TTC549 (cell line): ENCODE measurements at regions not wholly inside any gene's neighbourhood (a gene's known extent, or its start where the extent isn't known, plus 50 kb on each side); places are given as distances from the start of the nearest gene placed in this dataset.

Experiments used
- FAIRE-seq: peaks from 2 replicates; lab custom pipeline; 2012; peaks lifted over from hg19 to GRCh38; lab: Jason Lieb, UNC

DNA sequence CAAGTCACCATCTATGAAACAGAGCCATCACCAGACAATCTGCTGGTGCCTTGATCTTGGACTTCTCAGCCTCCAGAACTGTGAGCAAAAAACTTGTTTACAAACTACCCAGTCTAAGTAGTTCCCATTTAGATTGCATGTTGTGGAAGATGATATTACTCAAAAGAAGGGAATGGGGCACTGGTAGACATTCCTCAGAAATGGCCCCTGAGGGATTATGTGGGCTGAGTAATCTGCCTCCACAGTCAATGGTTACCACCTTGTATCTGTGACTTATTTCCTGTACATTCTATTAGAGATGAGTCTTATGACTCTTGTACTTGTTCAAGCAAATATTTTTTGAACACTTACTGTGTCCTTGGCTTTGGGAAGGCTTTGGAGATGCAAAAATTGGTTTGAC, 160.4 kb downstream of the NUP35 start:
- no peak for FAIRE-seq

DNA sequence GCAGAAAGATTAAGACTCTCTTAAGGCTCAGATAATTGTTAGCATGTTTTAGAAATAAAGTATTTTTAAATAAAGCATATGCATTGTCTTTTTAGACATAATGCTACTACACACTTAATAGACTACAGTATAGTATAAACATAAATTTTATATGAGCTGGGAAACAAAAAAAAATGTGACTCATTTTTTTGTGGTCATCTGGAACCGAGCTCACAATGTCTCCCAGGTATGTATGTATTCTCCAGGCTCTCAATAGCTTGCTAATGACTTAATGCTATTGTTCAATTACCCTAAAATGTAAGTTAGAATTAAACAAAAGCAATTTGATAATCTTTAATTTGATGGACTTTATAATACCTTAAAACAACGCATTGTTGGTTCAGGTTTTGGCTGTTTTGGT, 167.2 kb downstream of the NUP35 start:
- FAIRE-seq = no peak

DNA sequence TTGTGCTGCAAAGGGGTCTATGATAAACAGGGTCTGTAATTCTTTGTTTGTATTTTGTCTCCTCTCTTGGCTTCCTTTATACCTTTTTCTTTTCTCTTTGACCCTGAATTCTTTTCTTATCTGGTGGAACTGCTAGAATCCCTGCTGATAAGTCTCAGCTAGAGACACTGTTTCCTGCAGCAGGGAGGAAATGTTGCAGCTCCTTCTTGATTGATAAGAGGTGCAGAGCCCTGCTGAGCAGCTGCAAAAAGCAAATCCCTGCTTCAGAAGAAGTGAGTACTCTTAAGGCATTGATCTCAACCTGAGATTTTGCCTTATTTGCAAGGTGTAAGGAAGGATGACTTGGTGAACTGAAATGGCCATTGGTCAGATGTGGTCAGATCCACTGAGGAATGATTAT, 167.8 kb downstream of the NUP35 start:
- no peak for FAIRE-seq

DNA sequence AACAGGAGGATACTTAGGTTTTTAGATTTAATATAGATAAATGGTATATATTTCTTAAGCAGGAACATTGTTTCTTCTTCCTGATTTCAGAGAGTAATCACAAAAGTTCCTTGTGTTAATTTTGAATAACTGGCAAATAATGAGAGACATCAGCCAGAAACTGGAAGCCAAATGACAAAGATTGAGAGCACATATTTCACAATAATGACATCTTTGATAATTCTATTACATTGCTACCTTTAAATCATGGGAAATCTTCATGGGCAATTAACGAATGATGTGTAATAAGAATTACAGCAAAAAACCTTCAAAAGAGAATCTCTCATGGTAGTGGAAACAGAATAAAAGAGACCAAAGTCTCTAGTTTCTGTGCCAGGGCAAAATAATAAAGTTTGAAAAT, 215.1 kb downstream of the NUP35 start:
- no peak for FAIRE-seq

DNA sequence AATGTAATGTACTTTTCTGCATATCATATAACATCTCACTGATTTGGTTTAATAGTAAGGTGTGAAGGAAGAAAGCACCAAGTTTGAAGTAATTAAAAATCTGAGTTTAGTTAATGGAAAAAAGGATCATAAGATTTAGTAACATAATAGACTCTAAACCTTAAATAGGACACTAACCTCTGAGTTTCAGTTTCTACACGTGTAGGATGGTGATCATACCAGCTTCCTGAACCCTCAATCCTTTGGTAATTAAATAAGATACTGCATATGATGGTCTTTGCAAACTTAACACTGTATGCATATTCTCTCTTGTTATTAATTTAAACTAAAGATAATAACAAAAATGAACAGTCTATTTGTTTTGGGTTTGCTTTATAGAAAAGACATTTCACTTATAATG, 216.8 kb downstream of the NUP35 start:
- FAIRE-seq = no peak

DNA sequence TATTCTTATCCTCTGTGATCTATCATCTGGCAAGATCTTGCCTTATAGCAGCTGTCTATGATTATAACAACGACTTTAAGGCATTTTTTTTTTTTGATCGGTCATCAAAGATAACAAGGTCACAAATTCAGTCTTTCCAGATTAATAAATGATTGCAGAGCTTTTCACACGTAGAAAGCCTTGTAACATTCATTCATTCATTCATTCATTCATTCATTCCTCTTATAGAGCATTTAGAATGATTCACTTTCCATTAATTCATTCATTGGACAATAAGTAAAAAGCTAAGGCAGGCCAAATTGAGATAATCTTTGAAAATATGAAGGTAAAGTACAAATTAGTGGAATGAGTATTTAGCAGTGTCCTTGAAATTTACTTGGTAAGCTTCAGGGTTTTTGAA, 223.7 kb downstream of the NUP35 start:
- no peak for FAIRE-seq

DNA sequence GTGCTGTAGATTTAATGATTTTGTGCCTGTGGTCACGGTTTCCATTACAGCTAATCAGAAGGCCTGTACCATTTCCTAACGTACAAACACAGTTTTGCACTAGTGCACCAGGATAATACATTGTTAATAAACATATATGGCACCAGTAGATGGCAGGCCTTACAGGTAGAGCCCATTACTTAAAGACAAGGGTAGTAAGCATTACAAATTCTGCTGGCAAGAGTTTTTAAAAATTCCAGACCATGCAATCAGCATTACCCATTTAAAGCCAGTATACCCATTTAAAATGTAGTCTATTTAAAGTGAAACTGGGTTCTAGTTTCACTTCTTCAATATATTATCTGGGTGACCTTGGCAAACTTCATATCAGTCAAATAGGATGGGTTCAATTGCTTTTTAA, 224.2 kb downstream of the NUP35 start:
- FAIRE-seq = no peak

DNA sequence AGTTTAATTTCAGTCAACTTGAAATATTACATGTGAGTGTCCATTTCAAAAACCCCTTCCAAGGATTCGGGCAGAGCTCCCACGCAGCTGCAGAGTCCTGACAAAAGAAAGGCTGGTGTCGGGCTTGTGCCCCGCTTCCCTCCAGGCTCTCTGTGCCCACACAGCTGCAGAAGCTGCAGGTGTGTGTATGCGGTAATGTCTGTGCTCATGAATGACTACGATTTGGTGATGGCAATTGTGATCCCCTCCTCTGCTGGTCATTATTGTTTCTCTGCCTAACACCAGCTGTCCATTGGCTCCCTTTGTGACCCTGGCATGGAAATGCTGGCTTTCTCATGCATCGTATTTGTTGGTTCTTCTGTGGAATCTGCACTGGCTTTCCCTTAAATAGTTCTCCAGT, 224.8 kb downstream of the NUP35 start:
- FAIRE-seq = no peak

DNA sequence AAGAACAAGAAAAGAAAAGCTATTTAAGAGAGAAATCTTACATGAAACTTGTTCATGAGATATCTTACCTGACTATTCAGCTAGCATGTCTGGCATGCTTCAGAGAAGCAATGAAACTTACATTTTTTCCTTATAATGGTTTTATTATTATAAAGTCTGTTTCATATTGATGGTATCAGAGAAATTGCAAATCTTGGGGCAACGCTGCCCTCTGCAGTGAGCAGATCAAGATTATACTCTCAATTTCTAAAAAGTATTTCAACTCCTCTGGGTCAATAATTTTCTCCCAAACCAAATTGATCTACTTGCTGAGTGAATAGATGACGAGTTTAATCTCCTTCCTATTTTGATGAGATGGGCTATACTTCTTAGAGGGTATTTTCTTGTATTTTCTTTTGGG, 235.6 kb downstream of the NUP35 start:
- FAIRE-seq = no peak

DNA sequence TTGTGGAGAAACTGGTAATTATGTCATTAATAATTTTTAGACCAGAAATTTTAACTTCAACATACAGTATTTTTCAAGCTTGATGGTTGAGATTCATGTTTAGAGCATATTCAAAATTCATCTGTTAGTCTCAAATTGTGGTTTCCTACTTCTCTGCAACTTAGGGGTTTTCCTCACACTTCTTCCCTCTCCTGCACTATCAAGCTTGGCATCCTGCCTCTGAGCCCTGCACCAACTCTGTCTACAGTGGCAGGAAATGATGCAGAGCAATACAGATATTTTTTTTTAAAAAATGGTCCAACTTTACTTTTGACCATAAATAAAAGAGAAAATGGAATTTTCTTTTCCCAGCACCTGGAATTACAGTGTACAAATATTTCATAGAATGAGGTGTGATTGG, 247.3 kb downstream of the NUP35 start:
- FAIRE-seq = no peak

DNA sequence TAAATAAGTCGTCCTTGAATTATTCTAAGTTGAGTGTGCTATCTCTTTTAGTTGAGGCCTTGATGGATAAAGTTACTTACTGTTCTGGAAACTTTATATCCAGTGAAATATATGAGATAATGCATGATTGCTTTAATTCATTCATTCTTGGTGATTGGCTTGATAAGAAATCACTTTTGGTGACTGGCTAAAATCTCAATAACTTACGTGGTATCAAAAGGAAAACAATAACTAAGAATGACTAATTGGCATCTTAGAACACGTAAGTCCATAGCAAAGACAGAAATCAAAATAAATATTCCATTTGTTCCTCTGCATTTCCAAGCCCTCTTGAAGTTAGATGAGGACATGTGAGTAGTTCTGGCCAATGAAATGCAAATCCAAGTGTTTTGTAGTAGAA, 251.6 kb downstream of the NUP35 start:
- no peak for FAIRE-seq

DNA sequence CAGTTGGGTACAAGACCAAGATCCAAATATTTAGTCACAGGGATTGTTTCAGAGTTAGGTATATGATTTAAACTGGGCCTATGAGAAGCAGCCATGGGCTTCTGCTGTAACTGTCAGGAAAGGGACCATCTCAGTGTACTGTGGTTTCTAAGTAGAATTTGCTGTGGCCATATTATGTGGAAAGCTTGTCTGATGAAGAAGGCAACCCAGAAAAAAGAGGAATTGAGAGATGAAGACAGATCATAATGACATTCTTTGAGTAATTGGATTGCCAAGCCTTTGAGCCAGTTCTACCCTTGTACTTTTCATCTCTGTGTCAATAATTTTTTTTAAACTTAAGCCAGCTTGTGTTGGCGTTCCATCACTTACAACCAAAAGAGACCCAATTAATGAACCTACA, 259.6 kb downstream of the NUP35 start:
- no peak for FAIRE-seq

DNA sequence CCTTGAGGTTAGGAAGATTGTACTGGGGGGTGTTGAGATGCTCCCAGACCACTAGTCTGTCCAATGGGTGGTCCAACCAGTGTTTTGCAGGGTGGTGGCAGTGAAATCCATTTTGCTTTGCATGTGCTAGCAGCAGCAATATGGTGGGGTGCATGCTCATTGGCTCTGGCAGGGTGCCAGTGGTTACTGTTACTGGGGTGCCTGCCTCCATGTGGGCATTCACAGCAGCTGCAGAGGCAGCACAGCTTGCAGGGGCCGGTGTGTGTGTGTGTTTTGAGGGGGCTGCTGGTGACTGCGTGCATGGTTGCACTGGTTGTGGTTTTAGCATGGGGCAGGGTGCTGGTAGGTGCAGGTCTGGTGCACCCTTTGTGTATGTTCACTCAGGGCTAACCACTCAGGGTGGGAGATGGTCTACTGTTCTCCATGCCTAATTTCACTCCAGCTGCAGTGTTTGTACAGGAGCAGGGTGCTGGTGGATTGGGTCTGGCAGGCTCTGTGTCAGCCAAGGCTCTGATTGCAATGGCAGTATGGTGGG, 265.4 kb downstream of the NUP35 start:
- FAIRE-seq = no peak

DNA sequence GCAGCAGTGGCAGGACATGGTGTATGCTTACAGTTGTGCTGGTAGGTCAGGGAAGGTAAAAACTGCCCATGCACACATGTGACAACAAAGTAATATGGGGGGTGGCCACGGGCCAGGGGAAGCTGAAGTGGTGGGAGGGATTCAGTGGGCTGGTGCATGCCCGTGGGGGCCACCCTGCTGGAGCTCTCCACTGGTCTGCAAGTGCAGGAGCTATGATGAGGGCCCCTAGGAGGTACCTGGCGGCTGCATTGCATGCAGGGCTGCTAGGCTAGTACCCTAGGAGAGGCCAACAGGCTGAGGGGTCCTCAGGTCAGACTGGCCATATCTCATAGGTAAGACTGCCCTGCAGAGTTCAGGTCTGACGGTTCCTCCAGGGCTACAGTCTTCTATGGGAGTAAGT, 265.9 kb downstream of the NUP35 start:
- no peak for FAIRE-seq

DNA sequence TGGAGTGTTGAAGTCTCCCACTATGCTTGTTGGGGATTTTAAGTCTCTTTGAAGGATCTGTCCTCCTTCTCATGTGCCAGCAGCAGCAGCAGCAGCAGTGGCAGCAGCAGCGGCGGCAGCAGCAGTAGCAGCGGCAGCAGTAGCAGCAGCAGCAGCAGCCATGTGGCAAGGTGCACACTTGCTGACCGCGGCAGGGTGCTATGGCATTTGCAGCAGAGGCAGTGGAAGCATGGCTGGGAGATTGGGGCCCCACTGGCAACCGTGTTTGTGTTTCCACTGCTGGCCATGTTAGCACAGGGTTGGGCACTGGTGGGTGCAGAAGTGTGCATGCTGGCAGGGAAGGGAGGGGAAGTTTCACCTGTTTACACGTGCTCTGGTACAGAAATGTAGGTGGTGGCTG, 280.1 kb downstream of the NUP35 start:
- FAIRE-seq = no peak

DNA sequence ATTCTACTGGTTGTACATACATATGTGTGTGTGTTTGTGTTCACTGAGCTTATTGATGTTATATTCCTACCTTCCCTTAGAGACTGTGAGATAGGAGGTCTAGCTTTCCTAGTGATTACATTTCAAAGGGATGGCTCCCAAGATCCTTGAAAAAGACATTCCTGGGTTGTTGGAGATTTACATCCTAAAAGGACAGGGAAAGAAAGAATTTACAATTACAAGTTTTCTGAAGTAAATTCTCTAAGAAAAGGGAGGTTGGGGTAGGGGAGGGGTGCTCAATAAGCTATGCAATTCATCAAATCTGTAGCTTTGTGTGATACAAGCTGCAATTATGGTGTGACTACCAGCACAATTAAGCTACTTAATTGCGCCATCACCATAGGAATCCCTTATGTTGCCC, 284.3 kb downstream of the NUP35 start:
- FAIRE-seq = no peak

DNA sequence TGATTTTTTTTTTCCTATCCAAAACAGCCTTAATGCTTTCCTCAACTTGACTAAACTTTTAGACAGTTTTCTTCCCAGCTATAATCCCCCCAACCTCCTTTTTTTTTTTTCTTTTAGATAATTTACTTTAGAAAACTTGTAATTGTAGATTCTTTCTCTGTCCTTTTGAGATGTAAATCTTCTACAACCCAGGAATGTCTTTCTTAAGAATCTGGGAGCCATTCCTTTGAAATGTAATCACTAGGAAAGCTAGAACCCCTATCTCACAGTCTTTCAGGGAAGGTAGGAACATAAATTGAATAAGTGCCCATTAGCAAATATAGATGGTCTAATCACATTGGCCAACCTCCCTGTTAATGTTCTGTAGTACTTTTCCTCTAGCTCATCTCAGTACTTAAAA, 285.4 kb downstream of the NUP35 start:
- no peak for FAIRE-seq

DNA sequence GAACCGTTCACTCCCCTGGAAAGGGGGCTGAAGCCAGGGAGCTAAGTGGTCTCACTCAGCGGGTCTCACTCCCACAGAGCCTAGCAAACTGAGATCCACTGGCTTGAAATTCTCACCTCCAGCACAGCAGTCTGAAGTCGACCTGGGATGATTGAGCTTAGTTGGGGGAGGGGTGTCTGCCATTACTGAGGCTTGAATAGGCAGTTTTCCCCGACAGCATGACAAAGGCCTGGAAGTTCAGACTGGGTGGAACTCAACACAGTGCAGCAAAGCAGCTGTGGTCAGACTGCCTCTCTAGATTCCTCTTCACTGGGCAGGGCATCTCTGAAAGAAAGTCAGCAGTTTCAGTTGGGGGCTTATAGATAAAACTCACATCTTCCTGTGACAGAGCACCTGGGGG, 292.5 kb downstream of the NUP35 start:
- no peak for FAIRE-seq

DNA sequence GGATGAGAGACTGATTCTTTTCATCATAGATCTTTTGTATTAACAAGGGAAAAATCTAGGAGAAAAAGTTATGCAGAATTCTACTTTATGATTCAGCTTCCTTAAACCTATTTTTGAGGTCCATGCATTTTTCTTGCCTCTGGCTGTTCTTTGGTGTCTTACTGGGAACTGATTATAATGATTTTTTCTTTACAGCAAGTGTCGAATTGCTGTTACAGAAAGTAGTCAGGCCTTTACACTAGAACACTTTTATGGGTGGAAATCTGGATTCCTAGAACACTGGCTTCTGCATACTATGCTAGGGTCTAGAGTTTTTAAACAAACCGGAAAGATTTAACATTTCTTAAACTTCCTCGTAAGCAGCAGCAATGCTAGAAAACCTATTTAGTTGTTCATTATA, 302.6 kb downstream of the NUP35 start:
- no peak for FAIRE-seq

DNA sequence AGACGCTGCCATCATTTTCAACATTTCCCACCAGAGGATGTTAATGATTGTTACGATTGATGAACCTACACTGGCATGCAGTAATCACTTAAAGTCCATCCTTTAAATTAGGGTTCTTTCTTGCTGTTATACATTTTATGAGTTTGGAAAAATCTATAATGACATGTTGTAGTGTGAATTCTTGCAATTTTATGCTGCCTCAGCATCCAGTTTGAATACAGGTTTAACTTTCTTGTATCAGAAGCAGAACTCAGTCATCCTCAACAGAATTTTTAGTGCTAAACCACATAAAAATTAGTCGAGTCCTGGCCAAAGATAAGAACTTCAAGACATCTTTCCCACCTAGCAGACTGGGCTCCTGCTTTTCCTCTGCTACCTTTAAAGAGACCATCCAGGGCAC, 303.3 kb downstream of the NUP35 start:
- no peak for FAIRE-seq

DNA sequence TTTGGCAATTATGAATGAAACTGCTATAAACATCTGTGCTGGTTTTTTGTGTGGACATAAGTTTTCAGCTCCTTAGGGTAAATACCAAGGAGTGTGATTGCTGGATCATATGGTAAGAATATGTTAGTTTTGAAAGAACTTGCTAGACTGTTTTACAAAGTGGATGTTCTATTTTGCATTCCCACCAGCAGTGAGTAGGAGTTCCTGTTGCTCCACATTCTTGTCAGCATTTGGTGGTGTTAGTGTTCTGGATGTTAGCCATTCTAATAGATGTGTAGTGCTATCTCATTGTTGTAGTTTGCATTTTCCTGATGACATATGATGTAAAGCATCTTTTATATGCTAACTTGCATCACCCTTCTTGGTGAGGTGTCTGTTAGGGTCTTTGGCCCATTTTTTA, 304.6 kb downstream of the NUP35 start:
- FAIRE-seq = no peak

DNA sequence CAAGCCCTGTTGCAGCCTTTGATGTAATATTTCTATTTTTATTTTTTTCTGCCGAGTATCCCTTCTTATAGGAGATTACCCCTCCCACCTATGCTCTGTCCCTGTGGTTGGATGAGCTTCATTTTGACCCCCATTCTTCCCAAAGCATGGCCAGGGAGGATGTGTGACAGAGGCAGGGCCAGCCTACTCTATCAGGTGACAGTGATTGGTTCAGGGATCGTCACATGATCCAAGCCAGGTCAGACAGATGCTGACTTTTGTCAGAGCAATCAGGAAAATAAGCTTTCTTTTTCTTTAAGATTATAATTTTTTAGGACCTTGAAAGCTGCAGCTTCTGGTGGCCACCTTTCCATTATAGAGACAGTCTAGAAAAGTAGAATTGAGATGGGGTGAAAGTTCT, 314.3 kb downstream of the NUP35 start:
- no peak for FAIRE-seq

DNA sequence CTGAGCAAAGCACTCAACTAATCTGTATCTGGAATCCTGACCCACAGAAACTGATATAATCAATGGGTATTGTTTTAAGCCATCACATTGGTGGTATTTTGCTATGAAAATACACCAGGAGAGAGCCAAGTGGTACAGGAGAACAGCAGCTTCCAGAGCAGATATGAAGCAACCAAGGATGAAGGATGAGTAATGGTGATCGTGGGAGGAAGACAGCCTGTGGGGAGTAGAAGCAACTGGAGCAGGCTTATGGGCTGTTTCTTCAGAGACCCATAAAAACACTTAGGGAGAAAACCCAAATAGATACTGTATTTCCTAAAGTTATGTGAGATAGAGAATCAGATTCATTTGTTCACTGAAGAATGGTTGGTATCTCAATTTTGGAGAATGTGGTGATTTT, 330.8 kb downstream of the NUP35 start:
- FAIRE-seq = no peak

DNA sequence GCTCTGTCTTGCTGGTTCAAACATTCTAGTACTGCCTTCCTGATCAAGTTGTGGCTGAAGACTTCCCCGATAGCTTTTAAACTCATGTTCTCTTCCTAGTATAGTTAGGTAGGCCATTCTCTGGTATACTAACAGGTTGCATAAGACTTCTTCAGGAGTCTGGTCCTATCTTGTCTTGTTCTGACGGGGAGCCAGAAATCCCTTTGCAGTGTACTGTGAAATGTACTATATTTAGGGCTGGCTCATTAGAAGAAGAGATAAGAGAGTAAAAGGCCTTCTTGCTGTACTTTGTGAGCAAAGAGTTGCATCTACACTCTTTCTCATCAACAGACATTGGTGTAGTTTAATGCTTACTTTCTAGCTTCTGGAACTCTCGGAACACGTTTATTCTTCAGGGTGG, 331.9 kb downstream of the NUP35 start:
- no peak for FAIRE-seq

DNA sequence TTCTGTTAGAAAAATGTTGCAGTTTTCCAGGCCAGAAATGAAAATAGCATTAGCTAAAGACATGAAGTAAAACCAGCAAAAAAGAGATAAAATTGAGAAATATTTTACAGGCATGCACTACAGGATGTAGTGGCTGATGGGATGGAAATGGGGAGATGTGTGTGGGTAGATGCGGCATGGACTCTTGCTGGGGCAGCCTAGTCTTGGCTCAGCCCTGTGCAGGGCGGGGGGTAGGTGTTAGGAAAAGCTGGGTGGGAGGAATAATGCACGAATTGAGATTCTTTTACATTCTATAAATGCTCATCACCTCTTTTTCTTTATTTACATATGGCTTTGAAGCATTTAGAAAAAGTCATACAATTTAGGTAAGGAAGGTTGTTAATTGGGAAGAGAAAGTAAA, 334.2 kb downstream of the NUP35 start:
- no peak for FAIRE-seq

DNA sequence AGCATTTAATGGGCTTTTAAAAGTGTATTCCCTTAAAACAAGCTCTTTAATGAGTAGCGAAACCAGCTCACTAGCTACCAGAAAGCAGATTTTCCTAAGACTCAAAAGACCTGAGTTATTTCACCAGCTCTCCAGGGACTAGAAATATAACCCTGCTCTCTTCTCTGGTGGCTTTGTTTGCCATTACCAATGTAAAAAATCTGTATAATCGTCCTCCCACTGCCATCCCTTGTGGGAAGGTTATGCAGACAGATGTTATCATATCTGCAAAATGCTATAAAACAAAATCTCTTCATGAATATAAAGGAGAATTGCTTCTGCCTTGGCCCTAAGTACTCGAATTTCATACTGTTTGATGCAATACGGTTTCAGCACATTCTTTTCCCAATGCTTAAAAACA, 335.2 kb downstream of the NUP35 start:
- FAIRE-seq = no peak
